ENCODE measurements at regions not wholly inside any gene's neighbourhood (a gene's known extent, or its start where the extent isn't known, plus 50 kb on each side); places are given as distances from the start of the nearest gene placed in this dataset.

GRCh38 chr7:67786021-67786420, 789.4 kb downstream of the TYW1 start:
- TF ChIP-seq, protein P1, sequence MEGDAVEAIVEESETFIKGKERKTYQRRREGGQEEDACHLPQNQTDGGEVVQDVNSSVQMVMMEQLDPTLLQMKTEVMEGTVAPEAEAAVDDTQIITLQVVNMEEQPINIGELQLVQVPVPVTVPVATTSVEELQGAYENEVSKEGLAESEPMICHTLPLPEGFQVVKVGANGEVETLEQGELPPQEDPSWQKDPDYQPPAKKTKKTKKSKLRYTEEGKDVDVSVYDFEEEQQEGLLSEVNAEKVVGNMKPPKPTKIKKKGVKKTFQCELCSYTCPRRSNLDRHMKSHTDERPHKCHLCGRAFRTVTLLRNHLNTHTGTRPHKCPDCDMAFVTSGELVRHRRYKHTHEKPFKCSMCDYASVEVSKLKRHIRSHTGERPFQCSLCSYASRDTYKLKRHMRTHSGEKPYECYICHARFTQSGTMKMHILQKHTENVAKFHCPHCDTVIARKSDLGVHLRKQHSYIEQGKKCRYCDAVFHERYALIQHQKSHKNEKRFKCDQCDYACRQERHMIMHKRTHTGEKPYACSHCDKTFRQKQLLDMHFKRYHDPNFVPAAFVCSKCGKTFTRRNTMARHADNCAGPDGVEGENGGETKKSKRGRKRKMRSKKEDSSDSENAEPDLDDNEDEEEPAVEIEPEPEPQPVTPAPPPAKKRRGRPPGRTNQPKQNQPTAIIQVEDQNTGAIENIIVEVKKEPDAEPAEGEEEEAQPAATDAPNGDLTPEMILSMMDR (IDR thresholded peaks at IDR 0.05): no peak
- Histone ChIP-seq H3K27me3 (ENCODE audit: control insufficient read depth, insufficient read depth, low read length) (no peaks in the 10 kb centered on the region), H3K4me3 (ENCODE audit: low read depth, low read length) (no peak overlapping the region), H3K79me2 (no peaks in the 10 kb centered on the region), H3K4me1 (no peaks in the 10 kb centered on the region), H2AFZ (no peak overlapping the region), H3K27ac (no peak overlapping the region), H3K9me3 (ENCODE audit: control insufficient read depth, low read length) (no peaks in the 10 kb centered on the region), H3K4me2 (ENCODE audit: low read length) (no peak overlapping the region), H3K9ac (no peak overlapping the region), H3K36me3 (ENCODE audit: control insufficient read depth, insufficient read depth, low read length) (no peaks in the 10 kb centered on the region)

- Histone ChIP-seq H2AFZ (no peak overlapping the region), H3K36me3 (ENCODE audit: control insufficient read depth, insufficient read depth, low read length) (no peaks in the 10 kb centered on the region), H3K27ac (no peak overlapping the region), H3K4me2 (ENCODE audit: low read length) (no peak overlapping the region), H3K4me1 (no peaks in the 10 kb centered on the region), H3K9ac (no peak overlapping the region), H3K9me3 (ENCODE audit: control insufficient read depth, low read length) (no peaks in the 10 kb centered on the region), H3K79me2 (no peaks in the 10 kb centered on the region), H3K4me3 (ENCODE audit: low read depth, low read length) (no peak overlapping the region), H3K27me3 (ENCODE audit: control insufficient read depth, insufficient read depth, low read length) (no peaks in the 10 kb centered on the region)
- TF ChIP-seq, protein P1 (IDR thresholded peaks at IDR 0.05): no peak
These were observed 792.0 kb downstream of the TYW1 start for GRCh38 chr7:67788669-67789068.

- no peaks in the 10 kb centered on the region for H3K4me1 ChIP-seq
- no peak overlapping the region for H2AFZ ChIP-seq
- no peak overlapping the region for H3K27ac ChIP-seq
- H3K9ac ChIP-seq: no peak overlapping the region
- no peaks in the 10 kb centered on the region for H3K79me2 ChIP-seq
- H3K36me3 ChIP-seq (ENCODE audit: control insufficient read depth, insufficient read depth, low read length): no peaks in the 10 kb centered on the region
- H3K4me3 ChIP-seq (ENCODE audit: low read depth, low read length): no peak overlapping the region
- TF ChIP-seq, protein P1 (IDR thresholded peaks at IDR 0.05): no peak
- no peak overlapping the region for H3K4me2 ChIP-seq (ENCODE audit: low read length)
- no peaks in the 10 kb centered on the region for H3K9me3 ChIP-seq (ENCODE audit: control insufficient read depth, low read length)
- H3K27me3 ChIP-seq (ENCODE audit: control insufficient read depth, insufficient read depth, low read length): no peaks in the 10 kb centered on the region
These were observed 795.3 kb downstream of the TYW1 start for GRCh38 chr7:67791918-67792317.

- H3K27ac ChIP-seq: no peak overlapping the region
These were observed 797.9 kb downstream of the TYW1 start for GRCh38 chr7:67794544-67794943.

DNA sequence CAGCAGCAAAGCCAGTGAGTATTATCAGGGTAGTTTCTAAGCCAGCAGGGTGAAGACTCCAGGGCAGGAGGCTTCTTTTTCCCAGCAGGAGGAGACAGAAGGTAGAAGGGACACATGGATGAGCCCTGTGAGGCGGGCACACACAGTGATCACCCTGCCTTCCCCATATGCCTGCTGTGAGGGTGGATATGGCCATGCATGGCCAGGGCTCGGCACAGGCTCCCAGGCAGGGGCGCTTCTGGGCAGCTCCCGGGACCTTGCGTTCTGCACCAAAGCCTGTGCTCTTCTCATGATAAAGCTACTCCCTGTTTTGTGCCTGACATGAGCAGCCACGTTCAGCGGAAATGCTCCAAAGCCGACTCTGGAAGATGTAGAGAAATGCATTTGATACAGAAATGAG, 807.2 kb downstream of the TYW1 start:
- H3K27me3 ChIP-seq (ENCODE audit: control insufficient read depth, insufficient read depth, low read length): no peaks in the 10 kb centered on the region

More at GRCh38 chr7:67794544-67794943, 797.9 kb downstream of the TYW1 start:
- TF ChIP-seq, protein P1 (IDR thresholded peaks at IDR 0.05): no peak
- Histone ChIP-seq H3K36me3 (ENCODE audit: control insufficient read depth, insufficient read depth, low read length) (no peaks in the 10 kb centered on the region), H3K79me2 (no peaks in the 10 kb centered on the region), H3K4me2 (ENCODE audit: low read length) (no peak overlapping the region), H3K27me3 (ENCODE audit: control insufficient read depth, insufficient read depth, low read length) (no peaks in the 10 kb centered on the region), H3K9ac (no peak overlapping the region), H3K4me3 (ENCODE audit: low read depth, low read length) (no peak overlapping the region), H3K4me1 (no peaks in the 10 kb centered on the region), H2AFZ (no peak overlapping the region), H3K9me3 (ENCODE audit: control insufficient read depth, low read length) (no peaks in the 10 kb centered on the region)

More for the DNA sequence above, 807.2 kb downstream of the TYW1 start:
- H3K36me3 ChIP-seq (ENCODE audit: control insufficient read depth, insufficient read depth, low read length): no peaks in the 10 kb centered on the region
- H3K9me3 ChIP-seq (ENCODE audit: control insufficient read depth, low read length): no peaks in the 10 kb centered on the region
- no peak overlapping the region for H3K27ac ChIP-seq
- no peak overlapping the region for H3K4me3 ChIP-seq (ENCODE audit: low read depth, low read length)
- H3K4me1 ChIP-seq: no peaks in the 10 kb centered on the region
- no peak overlapping the region for H3K4me2 ChIP-seq (ENCODE audit: low read length)
- no peaks in the 10 kb centered on the region for H3K79me2 ChIP-seq
- H2AFZ ChIP-seq: no peak overlapping the region
- TF ChIP-seq, protein P1 (IDR thresholded peaks at IDR 0.05): no peak
- no peak overlapping the region for H3K9ac ChIP-seq
